Liver (tissue), 7 donors: ENCODE measurements at regions not wholly inside any gene's neighbourhood (a gene's known extent, or its start where the extent isn't known, plus 50 kb on each side); places are given as distances from the start of the nearest gene placed in this dataset.

Source experiments
- DNase-seq: peaks from one replicate; pipeline ENCODE4 v3.0.0-alpha.2; 2017; ENCODE audit warnings: low spot score
- H3K27ac ChIP-seq, 2 donors: one replicate each; pipeline ENCODE4 v1.7.0; 2013; ENCODE audit warnings: inconsistent platforms in 2 of 2, low read length in 2 of 2, control low read depth in 1 of 2, low read depth in 1 of 2, mild to moderate bottlenecking in 1 of 2
- H3K27me3 ChIP-seq, 4 donors: one replicate each; pipeline versions ENCODE4 v1.6.1 to v1.7.0; 2013; ENCODE audit warnings: low read length in 3 of 4, inconsistent platforms in 1 of 4, mild to moderate bottlenecking in 1 of 4, moderate library complexity in 1 of 4; ENCODE audit not compliant: control insufficient read depth in 4 of 4, insufficient read depth in 4 of 4
- H3K36me3 ChIP-seq, 4 donors: one replicate each; pipeline versions ENCODE4 v1.6.1 to v1.7.0; 2013; ENCODE audit warnings: low read length in 3 of 4, mild to moderate bottlenecking in 3 of 4, low read depth in 1 of 4, moderate library complexity in 1 of 4; ENCODE audit not compliant: control insufficient read depth in 4 of 4, insufficient read depth in 3 of 4
- H3K4me1 ChIP-seq, 4 donors: one replicate each; pipeline versions ENCODE4 v1.6.1 to v1.7.0; 2013; ENCODE audit warnings: low read length in 3 of 4, mild to moderate bottlenecking in 3 of 4, moderate library complexity in 1 of 4; ENCODE audit not compliant: control insufficient read depth in 4 of 4, insufficient read depth in 4 of 4
- H3K4me3 ChIP-seq, 3 donors: one replicate each; pipeline versions ENCODE4 v1.6.1 to v1.7.0; 2013; ENCODE audit warnings: low read length in 3 of 3, control low read depth in 1 of 3, low read depth in 1 of 3, mild to moderate bottlenecking in 1 of 3
- H3K9ac ChIP-seq, 2 donors: one replicate each; pipeline ENCODE4 v1.7.0; 2013; ENCODE audit warnings: low read length in 2 of 2, mild to moderate bottlenecking in 2 of 2, moderate library complexity in 2 of 2, control low read depth in 1 of 2, low read depth in 1 of 2
- H3K9me3 ChIP-seq, 4 donors: one replicate each; pipeline versions ENCODE4 v1.6.1 to v1.7.0; 2013; ENCODE audit warnings: low read length in 3 of 4; ENCODE audit not compliant: control insufficient read depth in 4 of 4
- ATF3 ChIP-seq: IDR thresholded peaks from 2 replicates; pipeline ENCODE4 v1.6.1; 2016; ENCODE audit warnings: antibody characterized with exemption
- FOXA2 ChIP-seq: IDR thresholded peaks from 2 replicates; pipeline ENCODE4 v1.6.1; 2016; ENCODE audit warnings: antibody characterized with exemption
- GABPA ChIP-seq, 2 donors: IDR thresholded peaks in 1 of 2; conservative IDR thresholded peaks in 1 of 2; 2 replicates each; pipeline ENCODE4 v1.6.1; 2016; ENCODE audit warnings: antibody characterized with exemption in 2 of 2, mild to moderate bottlenecking in 1 of 2, moderate library complexity in 1 of 2
- HNF4G ChIP-seq: IDR thresholded peaks from 2 replicates; pipeline ENCODE4 v1.6.1; 2016; ENCODE audit warnings: antibody characterized with exemption
- JUND ChIP-seq, 2 donors: IDR thresholded peaks; 2 replicates each; pipeline ENCODE4 v1.6.1; 2016; ENCODE audit warnings: antibody characterized with exemption in 2 of 2
- MAX ChIP-seq: IDR thresholded peaks from 2 replicates; pipeline ENCODE4 v1.6.1; 2016; ENCODE audit warnings: antibody characterized with exemption
- REST ChIP-seq: IDR thresholded peaks from 2 replicates; pipeline ENCODE4 v1.6.1; 2016; ENCODE audit warnings: antibody characterized with exemption, mild to moderate bottlenecking
- RXRA ChIP-seq, 2 donors: IDR thresholded peaks; 2 replicates each; pipeline ENCODE4 v1.6.1; 2017 to 2018; ENCODE audit warnings: antibody characterized with exemption in 2 of 2, mild to moderate bottlenecking in 1 of 2
- SP1 ChIP-seq: IDR thresholded peaks from 2 replicates; pipeline ENCODE4 v1.6.1; 2018; ENCODE audit warnings: antibody characterized with exemption, mild to moderate bottlenecking
- ZBTB33 ChIP-seq: IDR thresholded peaks from 2 replicates; pipeline ENCODE4 v1.6.1; 2016; ENCODE audit warnings: antibody characterized with exemption
- WGBS: extraction: QIAGEN DNeasy Blood & Tissue Kit; methylation state at CpG from one replicate; pipeline ENCODE4 v1.1.7; 2013; 5-methylcytosine and 5-hydroxymethylcytosine counted together
- donor health status: healthy.
- donor health status: healthy.
- donor health status: healthy.
- donor health status: healthy.

GRCh38 chrX:63958134-63958865 lies 173.3 kb upstream of the ARHGEF9 start:
- no peak for DNase-seq
- Histone ChIP-seq H3K9me3 (peaks cover 0 to 2% (median 0%) of the 10 kb centered on the region in 4 donors), H3K27me3 (no peaks in the 10 kb centered on the region), H3K9ac (no peak overlapping the region), H3K36me3 (no peaks in the 10 kb centered on the region), H3K27ac (no peak overlapping the region), H3K4me1 (no peaks in the 10 kb centered on the region), H3K4me3 (no peak overlapping the region)
- 74% methylated on average over 2 of the region's 2 CpGs for WGBS
- TF ChIP-seq MAX = no peak
- no peak for TF ChIP-seq JUND (IDR thresholded peaks at IDR 0.05)
- TF ChIP-seq FOXA2 = no peak
- no peak for TF ChIP-seq ZBTB33
- no peak for TF ChIP-seq SP1
- TF ChIP-seq HNF4G = no peak

GRCh38 chrX:63935835-63936234 lies 150.8 kb upstream of the ARHGEF9 start:
- no peak for DNase-seq
- Histone ChIP-seq H3K27me3 (no peaks in the 10 kb centered on the region), H3K27ac (no peak overlapping the region), H3K36me3 (no peaks in the 10 kb centered on the region), H3K9ac (no peak overlapping the region), H3K4me1 (no peaks in the 10 kb centered on the region), H3K4me3 (no peak overlapping the region), H3K9me3 (no peaks in the 10 kb centered on the region)
- no peak for TF ChIP-seq SP1
- TF ChIP-seq REST = no peak
- TF ChIP-seq GABPA (IDR thresholded peaks at IDR 0.05 in 1 of 2, conservative IDR thresholded peaks at IDR 0.05 in 1 of 2) = no peak
- TF ChIP-seq MAX = no peak
- TF ChIP-seq ATF3 = no peak
- no peak for TF ChIP-seq RXRA (IDR thresholded peaks at IDR 0.05)
- WGBS = 85% methylated on average over 2 of the region's 2 CpGs

- WGBS = 77% methylated on average over 3 of the region's 3 CpGs
Measured at GRCh38 chrX:63934791-63935190, 149.8 kb upstream of the ARHGEF9 start.

More at GRCh38 chrX:63934791-63935190, 149.8 kb upstream of the ARHGEF9 start:
- Histone ChIP-seq H3K4me3 (no peak overlapping the region), H3K27me3 (no peaks in the 10 kb centered on the region), H3K4me1 (no peaks in the 10 kb centered on the region), H3K36me3 (no peaks in the 10 kb centered on the region), H3K9ac (no peak overlapping the region), H3K27ac (no peak overlapping the region), H3K9me3 (no peaks in the 10 kb centered on the region)
- no peak for DNase-seq
- no peak for TF ChIP-seq ATF3
